GM12878 (cell line): ENCODE measurements at regions not wholly inside any gene's neighbourhood (a gene's known extent, or its start where the extent isn't known, plus 50 kb on each side); places are given as distances from the start of the nearest gene placed in this dataset.

Source experiments
- ATAC-seq: fragments of 200-7000 bp; cut with Tn5 transposase; 3 replicates; pipeline ENCODE4 v1.9.1; 2020; ENCODE audit warnings: mild to moderate bottlenecking, moderate library complexity
- BruUV-seq: library from RNA; stranded (reverse); fragments of 400-500 nt; replicated peaks from 2 replicates; lab custom pipeline; 2021; lab: Mats Ljungman, UMichigan
- CTCF ChIA-PET: fragments of 300-600 bp; sonication (Branson Sonifier 250); formaldehyde crosslinking; extraction: SDS; loops from one replicate; lab custom pipeline; 2021; ENCODE audit warnings: inconsistent platforms; lab: Yijun Ruan, JAX
- POLR2A ChIA-PET: fragments of 350-600 bp; formaldehyde crosslinking; extraction: SDS; loops from one replicate; lab custom pipeline; 2021; ENCODE audit warnings: inconsistent platforms; lab: Charles Lee
- RAD21 ChIA-PET: fragments of 300-600 bp; sonication (Branson Sonifier 250); formaldehyde crosslinking; loops from one replicate; lab custom pipeline; 2023; ENCODE audit warnings: antibody characterized with exemption; ENCODE audit not compliant: unreplicated experiment; lab: Charles Lee
- SMC1A ChIA-PET: fragments of 300-600 bp; sonication (Branson Sonifier 250); formaldehyde crosslinking; loops from one replicate; lab custom pipeline; 2023; ENCODE audit not compliant: unreplicated experiment, uncharacterized antibody; lab: Charles Lee
- DNase-seq: peaks from one replicate; pipeline ENCODE4 v3.0.0-alpha.2; 2011; ENCODE audit warnings: low read depth, low spot score
- FAIRE-seq: peaks from 3 replicates; lab custom pipeline; 2011; peaks lifted over from hg19 to GRCh38; lab: Jason Lieb, UNC
- H2AFZ ChIP-seq: 2 replicates; pipeline ENCODE4 v1.6.0; 2011; ENCODE audit warnings: low read depth, low read length, control low read depth; ENCODE audit not compliant: control insufficient read depth
- H3K27ac ChIP-seq: 2 replicates; pipeline ENCODE4 v1.5.1; 2011; ENCODE audit warnings: control low read depth; ENCODE audit not compliant: control insufficient read depth, insufficient read depth
- H3K27me3 ChIP-seq, 2 experiments: replicated peaks in 1 of 2; 2 replicates each; pipeline versions ENCODE4 v1.6.0 to v1.6.1; 2011; ENCODE audit warnings: low read length in 1 of 2; ENCODE audit not compliant: control insufficient read depth in 2 of 2, insufficient read depth in 2 of 2
- H3K36me3 ChIP-seq, 2 experiments: 2 replicates each; pipeline ENCODE4 v1.5.1; 2011; ENCODE audit warnings: low read length in 1 of 2; ENCODE audit not compliant: control insufficient read depth in 2 of 2, insufficient read depth in 2 of 2
- H3K4me1 ChIP-seq: 2 replicates; pipeline ENCODE4 v1.6.1; 2011; ENCODE audit warnings: mild to moderate bottlenecking, low read length, moderate library complexity, mixed read lengths; ENCODE audit not compliant: control insufficient read depth, insufficient read depth
- H3K4me2 ChIP-seq: 2 replicates; pipeline ENCODE4 v1.6.0; 2011; ENCODE audit warnings: control low read depth; ENCODE audit not compliant: control insufficient read depth, insufficient read depth
- H3K4me3 ChIP-seq: fragments of 200-600 bp; sonication (generic); 2 replicates; pipeline ENCODE4 v1.5.1; 2016
- H3K79me2 ChIP-seq: 2 replicates; pipeline ENCODE4 v1.6.0; 2011; ENCODE audit warnings: low read length; ENCODE audit not compliant: control insufficient read depth, insufficient read depth
- H3K9ac ChIP-seq: 2 replicates; pipeline ENCODE4 v1.8.0; 2011; ENCODE audit warnings: low read length, control low read depth, mixed read lengths; ENCODE audit not compliant: control insufficient read depth, insufficient read depth
- H3K9me3 ChIP-seq: replicated peaks from 3 replicates; pipeline ENCODE4 v1.5.1; 2011; ENCODE audit warnings: mild to moderate bottlenecking, low read length; ENCODE audit not compliant: control insufficient read depth, insufficient read depth
- H4K20me1 ChIP-seq: 2 replicates; pipeline ENCODE4 v1.6.0; 2011; ENCODE audit not compliant: control insufficient read depth, insufficient read depth
- CBFB ChIP-seq: IDR thresholded peaks from 2 replicates; pipeline ENCODE4 v1.6.1; 2016; ENCODE audit warnings: antibody characterized with exemption, low read depth
- DPF2 ChIP-seq: fragments of 450-650 bp; IDR thresholded peaks from 2 replicates; pipeline ENCODE4 v1.6.1; 2017; ENCODE audit warnings: mild to moderate bottlenecking
- GABPA ChIP-seq: IDR thresholded peaks from 2 replicates; pipeline ENCODE4 v1.6.1; 2014; ENCODE audit warnings: antibody characterized with exemption, low read depth, mild to moderate bottlenecking, inconsistent platforms
- GATAD2B ChIP-seq: fragments of 450-650 bp; conservative IDR thresholded peaks from 2 replicates; pipeline ENCODE4 v1.6.1; 2017; ENCODE audit warnings: low read depth, mild to moderate bottlenecking, moderate library complexity
- HDAC6 ChIP-seq: fragments of 200-600 bp; sonication (generic); IDR thresholded peaks from one replicate; pipeline ENCODE4 v1.8.0; 2017; ENCODE audit warnings: antibody characterized with exemption; ENCODE audit not compliant: unreplicated experiment
- IKZF2 ChIP-seq, 2 experiments: fragments of 450-650 bp; IDR thresholded peaks; 2 replicates each; pipeline ENCODE4 v1.6.1; 2017; ENCODE audit warnings: mild to moderate bottlenecking in 2 of 2, moderate library complexity in 2 of 2
- KLF5 ChIP-seq: fragments of 450-650 bp; IDR thresholded peaks from 2 replicates; pipeline ENCODE4 v1.6.1; 2014; ENCODE audit warnings: mild to moderate bottlenecking; ENCODE audit not compliant: partially characterized antibody
- NFYA ChIP-seq: IDR thresholded peaks from 2 replicates; pipeline ENCODE4 v1.6.1; 2011; ENCODE audit warnings: low read depth, mild to moderate bottlenecking, low read length, improper control_type of control experiment, borderline replicate concordance
- PAX8 ChIP-seq: fragments of 450-650 bp; IDR thresholded peaks from 2 replicates; pipeline ENCODE4 v1.6.1; 2017; ENCODE audit warnings: mild to moderate bottlenecking, moderate library complexity
- SMAD5 ChIP-seq: IDR thresholded peaks from 2 replicates; pipeline ENCODE4 v1.6.1; 2016; ENCODE audit warnings: antibody characterized with exemption, low read depth
- SPI1 ChIP-seq: IDR thresholded peaks from 2 replicates; pipeline ENCODE4 v1.6.1; 2011; ENCODE audit warnings: low read depth, mild to moderate bottlenecking, low read length, moderate library complexity, borderline replicate concordance; ENCODE audit not compliant: insufficient read depth
- STAT3 ChIP-seq: IDR thresholded peaks from 2 replicates; pipeline ENCODE4 v1.6.1; 2011; ENCODE audit warnings: low read depth, low read length, improper control_type of control experiment
- TARDBP ChIP-seq: IDR thresholded peaks from 2 replicates; pipeline ENCODE4 v1.6.1; 2016; ENCODE audit warnings: borderline replicate concordance
- TCF12 ChIP-seq: IDR thresholded peaks from 2 replicates; pipeline ENCODE4 v1.6.1; 2011; ENCODE audit warnings: low read depth, mild to moderate bottlenecking, low read length
- WGBS: methylation state at CpG from one replicate; pipeline ENCODE4 v1.1.6; 2016; ENCODE audit warnings: low lambda C conversion rate; ENCODE audit not compliant: insufficient replicate concordance, insufficient coverage; ENCODE audit errors: missing lambda C conversion rate; 5-methylcytosine and 5-hydroxymethylcytosine counted together
- in situ Hi-C: fragments of 300-500 bp; cut with MboI; formaldehyde crosslinking; loops from 9 replicates; pipeline ENCODE4 v1.14.3; 2018; ENCODE audit warnings: mixed read lengths
- intact Hi-C: fragments of 100-400 bp; cut with micrococcal nuclease; formaldehyde crosslinking; loops from one replicate; pipeline ENCODE4 v1.14.2; 2022; ENCODE audit not compliant: unreplicated experiment

DNA sequence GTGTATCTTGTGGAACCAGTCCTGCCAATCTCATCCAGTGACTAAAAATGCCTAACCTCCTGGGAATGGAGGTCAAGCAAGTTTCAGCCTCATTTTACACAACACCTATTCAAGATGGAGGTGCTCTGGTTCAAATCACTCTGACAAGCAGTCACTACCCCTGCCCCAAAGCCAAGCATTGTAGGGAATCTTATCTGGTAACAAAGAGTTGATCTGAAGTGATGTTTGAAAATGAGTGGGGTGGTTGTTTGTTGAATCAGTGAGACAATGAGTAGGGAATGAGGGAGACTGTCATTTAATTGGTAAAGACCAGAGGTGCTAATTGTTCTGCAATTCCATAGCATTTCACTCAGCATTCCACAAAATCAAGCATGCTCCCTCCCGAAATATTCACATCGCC lies 132.0 kb downstream of the RND3 start:
- Histone ChIP-seq H3K27ac (no peak overlapping the region), H3K36me3 (no peaks in the 10 kb centered on the region), H3K27me3 (no peaks in the 10 kb centered on the region), H3K4me3 (no peak overlapping the region), H3K79me2 (no peaks in the 10 kb centered on the region), H3K9ac (no peak overlapping the region), H2AFZ (no peak overlapping the region), H4K20me1 (no peaks in the 10 kb centered on the region), H3K9me3 (no peaks in the 10 kb centered on the region), H3K4me2 (no peak overlapping the region), H3K4me1 (no peaks in the 10 kb centered on the region)
- BruUV-seq, result no TSS peak
- TF ChIP-seq STAT3, result no peak
- no peak for TF ChIP-seq NFYA
- TF ChIP-seq GABPA, result no peak
- no peak for TF ChIP-seq KLF5
- TF ChIP-seq CBFB, result no peak
- TF ChIP-seq DPF2, result no peak
- TF ChIP-seq SPI1, result no peak
- no peak for TF ChIP-seq SMAD5
- TF ChIP-seq GATAD2B, result no peak
- FAIRE-seq (no peak), ATAC-seq (no peak), DNase-seq (no peak)
- RAD21 ChIA-PET, result no interaction called here
- WGBS, result 17% methylated on average over 2 of the region's 2 CpGs
- POLR2A ChIA-PET, result no interaction called here
- SMC1A ChIA-PET, result no interaction called here
- in situ Hi-C loops (no loop called here), intact Hi-C loops (no loop called here)
- CTCF ChIA-PET, result no interaction called here

DNA sequence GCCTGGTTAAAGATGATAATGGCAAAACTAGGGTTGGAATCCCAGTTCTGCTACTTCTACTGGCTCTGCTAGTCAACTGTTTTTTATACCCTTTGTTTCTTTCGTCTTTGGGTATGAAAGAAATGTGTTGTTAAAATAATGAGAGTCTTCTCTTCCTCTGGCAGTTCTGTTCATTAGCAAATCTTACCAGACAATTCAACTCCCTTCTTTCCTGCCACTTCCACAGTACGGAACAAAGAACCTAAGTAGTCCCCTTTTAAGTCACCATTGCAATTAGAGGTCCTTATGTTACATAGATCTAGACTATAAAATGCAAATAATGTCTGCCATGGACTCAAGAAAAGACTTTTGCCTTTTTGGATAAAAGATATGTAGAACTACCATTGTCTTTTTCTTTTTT lies 134.1 kb downstream of the RND3 start:
- ChIA-PET POLR2A (no interaction called here), CTCF (no interaction called here)
- no peak overlapping the region for H3K4me3 ChIP-seq
- no peaks in the 10 kb centered on the region for H3K9me3 ChIP-seq
- no peaks in the 10 kb centered on the region for H3K36me3 ChIP-seq
- no peak overlapping the region for H3K4me2 ChIP-seq
- no peaks in the 10 kb centered on the region for H3K27me3 ChIP-seq
- 0% methylated on average over 2 of the region's 2 CpGs for WGBS
- no peak for FAIRE-seq
- no peaks in the 10 kb centered on the region for H3K4me1 ChIP-seq
- TF ChIP-seq TARDBP (no peak), TCF12 (no peak), IKZF2 (IDR thresholded peaks at IDR 0.05) (no peak), PAX8 (no peak), HDAC6 (no peak)
- TF ChIP-seq, all 136 proteins: peak for 0
- no TSS peak for BruUV-seq
- Histone ChIP-seq H2AFZ (no peak overlapping the region), H3K27ac (no peak overlapping the region), H4K20me1 (no peaks in the 10 kb centered on the region), H3K9ac (no peak overlapping the region), H3K79me2 (no peaks in the 10 kb centered on the region)
- ChIA-PET SMC1A (no interaction called here), RAD21 (no interaction called here)
- ATAC-seq (no peak), DNase-seq (no peak)
- in situ Hi-C loops (no loop called here), intact Hi-C loops (no loop called here)
